Astrocyte of the spinal cord (primary cell): ENCODE measurements at regions not wholly inside any gene's neighbourhood (a gene's known extent, or its start where the extent isn't known, plus 50 kb on each side); places are given as distances from the start of the nearest gene placed in this dataset.
A peak's percentile ranks its signal among the peaks of the same experiment; 100 is the strongest.

Source experiments
- DNase-seq: peaks from one replicate; pipeline ENCODE4 v3.0.0; 2011; ENCODE audit warnings: low read depth, low spot score
- H3K4me3 ChIP-seq: 2 replicates; pipeline ENCODE4 v1.5.1; 2011; ENCODE audit warnings: low read depth, mild to moderate bottlenecking, low read length, moderate library complexity
- CTCF ChIP-seq: IDR thresholded peaks from 2 replicates; pipeline ENCODE4 v1.5.1; 2012; ENCODE audit warnings: low read depth, mild to moderate bottlenecking, low read length, inconsistent platforms
- in situ Hi-C: cut with HindIII; loops from 2 replicates; pipeline ENCODE4 v1.10.0; 2017; ENCODE audit warnings: low sequenced_read_pairs

- in situ Hi-C loops, result no loop called here
- no peak overlapping the region for H3K4me3 ChIP-seq
- no peak for DNase-seq
- no peak for TF ChIP-seq CTCF
Observed at GRCh38 chr3:182671942-182672341, 121.4 kb upstream of the ATP11B start.

- no peak overlapping the region for H3K4me3 ChIP-seq
- in situ Hi-C loops, result no loop called here
- no peak for TF ChIP-seq CTCF
- no peak for DNase-seq
Observed at GRCh38 chr3:182673336-182673735, 120.0 kb upstream of the ATP11B start.

GRCh38 chr3:182682263-182683241 is 110.8 kb upstream of the ATP11B start:
- H3K4me3 ChIP-seq, result peak overlapping the region; percentile 58
- TF ChIP-seq CTCF, result peak; percentile 31
- in situ Hi-C loops, result no loop called here
- DNase-seq, result peak; percentile 52

GRCh38 chr3:182683453-182683852 is 109.9 kb upstream of the ATP11B start:
- TF ChIP-seq CTCF, result peak; percentile 90
- DNase-seq, result peak; percentile 83
- H3K4me3 ChIP-seq, result no peak overlapping the region
- in situ Hi-C loops, result no loop called here

GRCh38 chr3:182683858-182684257 is 109.4 kb upstream of the ATP11B start:
- no peak for TF ChIP-seq CTCF
- H3K4me3 ChIP-seq, result no peak overlapping the region
- no peak for DNase-seq
- in situ Hi-C loops, result no loop called here

- no peak for TF ChIP-seq CTCF
- in situ Hi-C loops, result no loop called here
- no peak overlapping the region for H3K4me3 ChIP-seq
- DNase-seq, result no peak
Observed at GRCh38 chr3:182686033-182686886, 107.0 kb upstream of the ATP11B start.
